ENCODE measurements at regions not wholly inside any gene's neighbourhood (a gene's known extent, or its start where the extent isn't known, plus 50 kb on each side); places are given as distances from the start of the nearest gene placed in this dataset.
"Not testable (repeated sequence)": the region's sequence is repeated elsewhere in the genome, so short reads cannot be mapped to it uniquely, and the experiment has no call there.

GRCh38 chr7:156511426-156511825 is 129.1 kb upstream of the RNF32 start:
- DNase-seq, result no peak

DNA sequence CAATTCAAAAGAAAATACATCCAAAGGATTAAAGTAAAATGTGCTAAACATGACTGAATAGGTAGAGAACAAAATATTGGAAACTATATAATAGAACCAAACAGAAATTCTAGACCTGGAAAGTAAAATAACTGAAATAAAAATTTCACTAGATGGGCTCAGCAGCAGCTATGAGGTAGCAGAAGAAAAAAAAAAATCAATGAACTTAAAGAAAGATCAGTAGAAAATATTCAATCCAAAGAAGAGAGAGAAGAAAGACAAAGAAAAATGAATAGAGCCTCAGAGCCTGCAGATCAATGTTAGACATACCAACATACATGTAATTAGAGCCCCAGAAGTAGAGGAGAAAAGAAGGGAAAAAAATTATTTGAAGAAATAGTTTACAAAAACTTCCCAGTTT is 129.6 kb upstream of the RNF32 start:
- no peak for DNase-seq

- no peak for DNase-seq
Measured at GRCh38 chr7:156509216-156509615, 131.4 kb upstream of the RNF32 start.

GRCh38 chr7:156505876-156506275 is 134.7 kb upstream of the RNF32 start:
- no peak for DNase-seq

DNA sequence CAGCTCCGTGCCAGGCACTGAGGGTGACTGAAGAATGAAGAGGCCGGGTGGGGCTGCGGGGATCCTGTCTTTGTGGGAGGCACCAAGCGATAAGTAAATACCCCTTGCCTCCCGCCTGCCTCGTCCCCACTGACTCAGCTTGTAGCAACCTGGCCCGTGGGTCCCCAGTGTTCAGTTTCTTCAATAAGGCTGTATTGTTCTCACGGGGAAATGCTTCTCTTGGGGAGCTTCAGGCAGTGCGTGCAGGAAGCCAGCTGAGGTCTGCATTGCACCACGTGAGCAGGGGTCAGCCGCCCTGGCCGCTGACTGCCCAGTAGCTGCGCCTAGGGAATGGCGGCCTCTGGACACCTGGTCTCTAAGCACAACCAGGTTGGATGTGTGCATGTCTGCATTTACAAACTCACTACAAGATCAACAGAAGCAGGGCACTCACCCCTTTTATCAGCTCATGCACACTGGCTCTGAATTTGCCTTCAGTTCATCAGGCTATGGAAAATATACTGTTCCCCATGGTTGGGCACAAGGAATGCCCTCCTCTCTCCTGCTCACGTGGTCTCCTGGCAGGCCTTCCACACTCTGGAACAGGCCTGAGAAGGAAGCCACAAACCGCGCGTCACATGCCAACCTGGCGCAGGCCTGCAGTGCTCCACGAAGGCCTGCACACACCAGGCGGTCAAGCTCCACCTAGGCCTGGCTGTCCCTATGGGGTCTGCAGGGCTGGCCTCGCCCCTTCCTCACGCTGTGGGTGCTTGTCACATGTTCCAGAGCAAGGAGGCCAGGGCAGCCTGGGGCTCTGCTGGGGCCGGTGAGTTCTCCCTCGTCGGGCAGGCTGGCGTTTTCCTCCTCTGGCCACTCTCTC is 135.7 kb upstream of the RNF32 start:
- DNase-seq, result no peak

DNA sequence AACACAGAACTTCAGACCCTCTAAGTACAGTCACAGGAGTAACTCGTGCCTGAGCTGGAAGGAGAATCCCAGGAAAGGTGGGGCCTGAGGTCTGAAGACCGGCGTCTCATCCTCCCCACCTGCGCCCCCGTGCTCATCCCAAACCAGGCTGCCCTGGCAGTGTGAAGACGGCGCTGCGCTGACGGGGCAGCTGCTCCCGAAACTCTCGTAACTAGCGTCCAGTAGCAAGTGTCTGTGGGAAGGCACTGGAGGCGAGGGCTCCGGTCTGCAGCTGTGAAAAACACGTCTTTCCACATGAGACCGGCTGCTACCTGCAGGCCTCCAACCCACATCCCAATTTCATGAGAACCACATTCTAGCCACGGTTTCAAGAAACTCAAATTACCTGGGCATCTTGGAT is 136.6 kb upstream of the RNF32 start:
- no peak for DNase-seq

- no peak for DNase-seq
Measured at GRCh38 chr7:156503196-156503595, 137.4 kb upstream of the RNF32 start.

GRCh38 chr7:156501815-156502214 is 138.8 kb upstream of the RNF32 start:
- not testable (repeated sequence) for DNase-seq

- no peak for DNase-seq
Measured at GRCh38 chr7:156499247-156499881, 141.2 kb upstream of the RNF32 start.

DNA sequence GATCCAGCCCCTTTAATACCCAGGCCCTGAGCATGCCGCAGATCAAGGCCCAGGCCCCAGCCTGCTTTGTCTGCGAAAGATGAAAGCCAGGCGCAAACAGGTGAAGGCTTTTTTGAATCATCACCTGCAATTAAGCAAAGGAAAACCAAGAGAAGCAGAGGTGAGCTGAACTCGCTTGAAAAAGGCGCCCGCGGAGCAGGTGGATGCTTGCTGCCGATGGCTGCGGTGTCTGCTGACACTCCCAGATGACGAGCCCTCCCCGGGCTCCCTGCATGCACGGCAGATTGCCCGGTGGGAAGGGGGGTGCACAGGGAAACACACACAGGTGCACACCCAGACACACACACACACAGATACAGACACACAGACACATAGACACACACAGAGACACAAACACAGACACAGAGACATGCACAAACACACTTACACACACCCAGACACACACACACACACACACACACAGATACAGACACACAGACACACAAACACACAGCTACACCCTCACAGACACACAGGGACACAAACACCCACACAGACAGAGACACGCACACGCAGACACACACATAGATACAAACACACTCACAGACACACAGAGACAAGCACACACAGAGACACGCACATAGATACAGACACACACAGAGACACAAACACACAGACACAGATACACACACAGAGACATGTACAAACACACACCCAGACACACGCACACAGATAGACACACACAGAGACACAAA is 142.6 kb upstream of the RNF32 start:
- no peak for DNase-seq

DNA sequence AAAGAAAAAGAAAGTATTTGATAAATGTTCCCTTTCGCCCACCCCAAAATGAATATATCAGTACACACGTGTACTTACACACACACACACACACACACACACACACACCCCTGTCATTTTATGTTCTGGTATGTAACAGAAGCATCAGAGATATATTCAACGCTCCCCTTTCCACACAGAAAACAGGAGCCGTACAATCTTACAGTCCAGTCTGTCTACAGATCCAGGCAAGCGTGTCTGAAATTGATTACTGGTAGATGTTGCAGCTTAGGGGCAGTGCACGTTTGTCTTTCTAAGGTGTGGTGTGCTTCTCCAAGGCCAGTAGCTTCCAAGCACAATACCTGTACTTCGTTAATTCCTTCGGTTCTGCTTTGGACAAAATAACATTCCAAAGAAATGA is 143.7 kb upstream of the RNF32 start:
- no peak for DNase-seq

DNA sequence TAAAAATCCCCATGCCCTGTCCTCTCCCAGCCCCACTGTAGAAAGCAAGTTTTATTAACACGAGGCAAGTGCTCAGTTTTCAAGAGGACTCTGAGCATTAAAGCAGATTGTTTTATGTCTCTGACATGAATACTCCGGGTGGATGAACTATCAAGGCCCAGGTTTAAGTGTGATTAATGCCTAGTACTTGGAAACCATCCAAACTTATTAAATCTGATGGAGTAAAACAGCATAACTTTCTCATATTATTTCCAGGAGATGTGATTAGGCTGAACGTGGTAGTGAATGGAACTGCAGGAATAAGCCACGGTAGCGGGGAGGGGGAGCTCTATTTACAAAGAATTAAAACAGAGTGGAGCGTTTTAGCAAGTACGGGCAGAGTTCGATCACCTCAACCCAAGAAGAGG is 144.2 kb upstream of the RNF32 start:
- no peak for DNase-seq

DNA sequence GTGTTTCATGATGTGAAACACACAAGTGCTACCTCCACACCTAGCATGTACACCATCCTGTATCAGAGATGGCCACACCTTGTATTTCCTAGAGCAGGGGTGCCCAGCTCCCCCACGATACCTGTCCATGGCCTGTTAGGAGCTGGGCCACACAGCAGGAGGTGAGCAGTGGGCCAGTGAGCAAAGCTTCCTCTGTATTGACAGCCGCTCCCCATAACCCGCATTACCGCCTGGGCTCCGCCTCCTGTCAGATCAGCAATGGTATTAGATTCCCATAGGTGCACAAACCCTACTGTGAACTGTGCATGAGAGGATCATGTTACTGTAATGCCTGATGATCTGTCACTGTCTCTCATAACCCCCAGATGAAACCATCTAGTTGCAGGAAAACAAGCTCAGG is 145.6 kb upstream of the RNF32 start:
- DNase-seq, result no peak

DNA sequence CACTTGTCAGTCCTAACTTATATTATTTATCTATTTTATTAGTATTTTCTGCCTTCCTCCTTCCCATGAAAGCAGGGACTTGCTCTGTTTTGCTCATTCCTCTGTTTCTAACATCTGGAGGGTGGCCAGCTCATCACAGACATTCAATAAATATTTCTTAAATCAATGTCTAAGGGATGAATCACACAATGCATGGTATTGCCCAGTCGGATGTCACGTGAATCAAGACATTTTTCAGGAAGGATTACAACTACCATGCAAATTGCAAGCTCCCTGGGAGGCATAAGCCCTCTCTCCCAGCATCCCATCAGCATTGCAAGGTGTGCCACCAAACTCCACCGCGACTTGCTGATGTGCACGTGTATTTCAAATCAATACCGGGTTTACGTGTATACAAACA is 146.6 kb upstream of the RNF32 start:
- DNase-seq, result no peak

GRCh38 chr7:156492170-156492569 is 148.4 kb upstream of the RNF32 start:
- no peak for DNase-seq

DNA sequence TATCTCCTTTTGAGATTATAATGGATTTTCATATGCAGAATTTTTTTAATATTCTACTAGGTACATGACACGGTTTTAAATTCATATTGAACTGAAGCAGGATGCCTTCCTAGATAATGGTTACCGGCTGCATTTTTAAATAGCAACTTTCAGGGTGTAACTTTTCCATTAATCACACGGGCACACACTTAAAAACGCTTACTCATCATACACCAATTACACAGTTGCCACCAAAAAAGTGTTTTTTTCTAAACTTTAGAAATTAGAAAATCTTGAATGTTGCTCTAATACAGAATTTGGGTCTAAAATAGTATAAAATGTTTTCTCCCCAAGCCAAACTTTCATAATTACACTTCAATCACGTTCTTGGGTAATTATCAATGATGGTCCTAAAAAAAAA is 149.1 kb upstream of the RNF32 start:
- no peak for DNase-seq

- DNase-seq, result no peak
Measured at GRCh38 chr7:156490021-156490800, 150.4 kb upstream of the RNF32 start.

GRCh38 chr7:156487811-156488533 is 152.6 kb upstream of the RNF32 start:
- no peak for DNase-seq

DNA sequence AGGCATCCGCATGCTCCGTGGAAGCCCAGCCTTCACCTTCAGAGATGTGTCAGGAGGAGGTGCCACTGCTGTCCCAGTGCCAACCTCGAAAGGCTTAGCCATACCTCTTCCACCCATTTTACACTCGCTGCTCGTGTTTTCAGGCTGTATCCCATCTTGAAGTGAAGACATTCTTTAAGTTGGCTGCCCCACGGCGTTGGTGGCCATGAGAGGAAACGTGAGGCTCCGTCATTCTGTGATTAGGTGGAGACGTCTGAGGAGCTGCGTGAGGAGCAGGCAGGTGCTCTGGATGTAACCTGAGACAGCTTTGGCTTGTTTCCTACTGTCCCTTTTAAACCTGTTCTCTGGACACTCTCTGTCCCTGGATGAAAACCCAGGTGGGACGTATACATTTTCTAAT is 159.9 kb upstream of the RNF32 start:
- no peak for DNase-seq

DNA sequence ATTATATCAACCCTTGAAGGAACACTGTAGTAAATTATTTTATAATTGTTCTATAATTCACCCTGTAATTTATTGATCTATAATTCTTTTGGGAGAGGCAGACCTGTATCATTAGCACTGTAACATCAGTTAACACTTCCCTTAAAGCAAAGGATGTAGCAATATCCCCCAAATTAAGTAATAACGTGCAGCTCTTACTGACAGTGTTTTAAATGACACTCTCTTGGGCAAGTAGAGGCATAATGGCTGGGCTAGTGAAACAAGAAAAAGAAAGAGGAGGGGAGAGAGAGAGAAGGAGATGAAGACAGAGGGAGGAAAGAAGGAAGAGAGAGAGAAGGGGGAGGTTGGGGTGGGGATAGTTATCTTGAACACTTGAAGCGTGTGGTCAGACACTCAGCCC is 161.0 kb upstream of the RNF32 start:
- no peak for DNase-seq

GRCh38 chr7:156478486-156478885 is 162.1 kb upstream of the RNF32 start:
- no peak for DNase-seq

DNA sequence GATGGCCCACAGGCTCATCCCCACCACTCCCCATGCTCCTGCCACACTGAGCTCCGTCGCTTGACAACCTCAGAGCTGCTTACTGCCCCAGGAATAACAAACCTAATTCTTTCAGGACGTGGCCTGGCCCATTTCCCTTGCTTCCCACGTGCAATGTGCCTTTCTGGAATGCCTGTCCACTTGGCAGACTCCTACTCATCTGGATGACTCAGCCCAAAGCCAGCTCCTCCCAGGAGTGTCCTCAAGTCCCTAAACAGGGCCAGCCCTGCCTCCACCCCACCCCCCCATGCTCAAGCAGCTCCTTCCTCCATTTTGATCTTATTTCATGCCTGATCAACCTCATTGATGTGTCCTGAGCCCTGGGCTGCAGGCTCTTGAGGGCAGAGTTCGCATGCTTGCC is 164.9 kb upstream of the RNF32 start:
- DNase-seq, result no peak

All from hematopoietic multipotent progenitor cell treated with erythropoietin and hydrocortisone succinate and interleukin-3 and kit ligand, for 8 days (in vitro differentiated cells).